ES-I3 (cell line): ENCODE measurements at regions not wholly inside any gene's neighbourhood (a gene's known extent, or its start where the extent isn't known, plus 50 kb on each side); places are given as distances from the start of the nearest gene placed in this dataset.

ENCODE experiments used
- H3K36me3 ChIP-seq: 2 replicates; pipeline ENCODE4 v1.6.1; 2013; ENCODE audit warnings: mild to moderate bottlenecking, low read length, control low read depth, moderate library complexity; ENCODE audit not compliant: insufficient read depth
- H3K4me1 ChIP-seq: 2 replicates; pipeline ENCODE4 v1.6.1; 2013; ENCODE audit warnings: mild to moderate bottlenecking, control low read depth, low read length; ENCODE audit not compliant: insufficient read depth
- H3K9ac ChIP-seq: 2 replicates; pipeline ENCODE4 v1.6.1; 2013; ENCODE audit warnings: low read depth, mild to moderate bottlenecking, low read length, moderate library complexity
- H3K9me3 ChIP-seq: 2 replicates; pipeline ENCODE4 v1.6.1; 2013; ENCODE audit warnings: mild to moderate bottlenecking, low read length, moderate library complexity; ENCODE audit not compliant: control insufficient read depth, insufficient read depth

DNA sequence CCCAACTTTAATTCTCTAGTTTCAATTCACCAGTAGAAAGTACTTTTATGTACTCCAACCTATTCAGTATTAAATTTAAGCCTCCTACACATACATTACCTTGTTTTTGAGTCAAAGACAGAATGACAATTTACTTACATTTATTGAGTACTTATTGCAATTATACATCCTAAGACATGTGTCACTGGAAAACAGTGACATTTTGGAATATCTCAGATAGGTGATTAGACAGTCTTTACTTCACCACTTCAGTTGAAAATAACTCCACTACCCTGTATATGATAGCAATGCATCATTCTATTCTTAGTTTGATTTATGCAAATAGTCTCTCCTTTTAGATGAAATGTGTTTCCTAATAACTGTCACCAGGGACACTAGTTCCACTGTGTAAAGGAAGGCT is 461.5 kb downstream of the TUSC7 start:
- H3K36me3 ChIP-seq: no peaks in the 10 kb centered on the region
- no peaks in the 10 kb centered on the region for H3K9me3 ChIP-seq
- H3K4me1 ChIP-seq: no peaks in the 10 kb centered on the region
- no peak overlapping the region for H3K9ac ChIP-seq

DNA sequence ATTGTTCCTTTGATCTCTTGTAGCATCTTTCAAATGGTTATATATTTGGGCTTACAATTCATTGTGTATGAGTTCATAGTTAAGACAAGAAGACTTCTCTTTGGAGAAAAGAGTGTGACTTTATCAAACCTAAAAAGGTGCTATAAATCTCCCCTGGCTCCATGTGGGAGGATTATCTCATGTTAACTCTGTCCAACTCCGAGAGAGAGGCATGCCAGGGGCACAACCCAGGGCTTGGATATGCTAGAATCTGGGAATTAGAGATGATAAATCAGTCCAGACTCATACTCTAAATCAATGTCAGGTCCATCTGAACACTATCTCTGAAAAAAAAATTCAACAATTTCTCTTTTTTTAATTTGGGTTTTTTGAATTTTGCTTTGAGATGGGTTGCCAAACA is 462.8 kb downstream of the TUSC7 start:
- Histone ChIP-seq H3K9ac (no peak overlapping the region), H3K36me3 (no peaks in the 10 kb centered on the region), H3K4me1 (no peaks in the 10 kb centered on the region), H3K9me3 (no peaks in the 10 kb centered on the region)

DNA sequence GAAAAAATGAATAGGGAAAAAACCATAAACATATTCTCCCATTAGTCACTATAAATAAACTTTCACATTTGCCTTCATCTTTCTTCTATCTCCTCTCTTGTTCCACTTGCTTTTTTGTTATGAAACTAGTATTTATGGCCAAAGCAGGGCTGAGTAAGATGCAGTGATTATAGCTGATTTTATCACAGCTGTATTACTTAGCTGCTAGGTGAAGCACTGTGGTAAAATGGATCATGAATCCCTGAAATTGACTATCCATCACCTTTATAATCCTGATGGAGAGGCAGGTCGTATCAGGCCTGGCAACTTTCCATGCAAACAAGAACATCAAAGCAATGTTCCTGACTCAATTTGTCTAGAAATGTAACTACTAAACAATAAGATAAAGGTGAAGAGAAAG is 471.6 kb downstream of the TUSC7 start:
- Histone ChIP-seq H3K36me3 (no peaks in the 10 kb centered on the region), H3K4me1 (no peaks in the 10 kb centered on the region), H3K9me3 (no peaks in the 10 kb centered on the region), H3K9ac (no peak overlapping the region)

DNA sequence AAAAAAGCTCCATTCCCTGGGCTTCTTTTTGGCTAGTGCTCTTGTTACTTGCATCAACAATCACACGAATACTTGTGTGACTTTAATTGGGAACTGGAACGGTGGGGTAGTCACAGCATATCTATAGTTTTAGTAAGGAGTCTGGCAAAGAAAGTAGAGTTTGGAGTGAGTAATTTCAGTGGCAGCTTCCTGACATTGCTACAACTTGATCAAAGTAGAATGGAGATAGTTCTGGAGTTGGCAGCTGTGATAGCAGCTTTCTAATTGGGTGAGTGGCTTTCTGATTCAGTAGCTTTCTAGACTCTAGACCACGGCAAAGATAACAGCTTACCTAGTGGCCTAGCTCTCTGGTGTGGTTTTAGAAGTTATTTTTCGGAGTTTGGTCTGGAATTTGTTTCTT is 475.0 kb downstream of the TUSC7 start:
- no peaks in the 10 kb centered on the region for H3K36me3 ChIP-seq
- no peak overlapping the region for H3K9ac ChIP-seq
- H3K4me1 ChIP-seq: no peaks in the 10 kb centered on the region
- H3K9me3 ChIP-seq: no peaks in the 10 kb centered on the region

DNA sequence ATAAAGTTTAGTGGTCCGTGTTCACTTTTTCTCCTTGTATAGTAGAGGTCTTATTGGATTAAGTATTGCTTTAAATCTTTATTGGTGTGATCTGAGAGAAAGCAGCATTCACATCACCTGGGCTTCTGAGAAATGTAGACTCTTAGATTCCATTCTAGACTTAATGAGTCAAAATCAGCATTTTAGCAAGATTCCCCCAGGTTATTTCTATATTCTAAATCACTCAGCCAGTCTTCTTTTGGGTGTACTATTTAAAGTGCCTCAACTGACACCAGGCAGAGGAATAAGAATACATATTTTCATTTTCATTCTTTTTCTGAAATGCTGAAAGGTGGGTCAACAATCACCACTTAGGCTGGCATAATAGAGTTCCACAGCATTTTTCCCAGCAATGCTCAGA is 481.7 kb downstream of the TUSC7 start:
- Histone ChIP-seq H3K9me3 (no peaks in the 10 kb centered on the region), H3K9ac (no peak overlapping the region), H3K4me1 (no peaks in the 10 kb centered on the region), H3K36me3 (no peaks in the 10 kb centered on the region)

DNA sequence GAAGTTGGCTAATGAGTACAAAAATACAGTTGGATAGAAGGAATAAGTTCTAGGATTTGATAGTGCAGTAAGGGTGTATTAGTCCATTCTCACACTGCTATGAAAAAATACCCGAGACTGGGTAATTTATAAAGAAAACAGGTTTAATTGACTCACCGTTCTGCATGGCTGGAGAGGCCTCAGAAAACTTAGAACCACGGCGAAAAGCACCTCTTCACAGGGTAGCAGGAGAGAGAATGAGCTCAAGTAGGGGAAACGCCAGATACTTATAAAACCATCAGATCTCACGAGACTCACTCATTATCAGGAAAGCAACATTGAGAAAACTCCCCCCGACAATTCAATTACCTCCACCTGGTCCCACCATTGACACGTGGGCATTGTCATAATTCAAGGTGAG is 483.3 kb downstream of the TUSC7 start:
- Histone ChIP-seq H3K36me3 (no peaks in the 10 kb centered on the region), H3K9ac (no peak overlapping the region), H3K9me3 (no peaks in the 10 kb centered on the region)

DNA sequence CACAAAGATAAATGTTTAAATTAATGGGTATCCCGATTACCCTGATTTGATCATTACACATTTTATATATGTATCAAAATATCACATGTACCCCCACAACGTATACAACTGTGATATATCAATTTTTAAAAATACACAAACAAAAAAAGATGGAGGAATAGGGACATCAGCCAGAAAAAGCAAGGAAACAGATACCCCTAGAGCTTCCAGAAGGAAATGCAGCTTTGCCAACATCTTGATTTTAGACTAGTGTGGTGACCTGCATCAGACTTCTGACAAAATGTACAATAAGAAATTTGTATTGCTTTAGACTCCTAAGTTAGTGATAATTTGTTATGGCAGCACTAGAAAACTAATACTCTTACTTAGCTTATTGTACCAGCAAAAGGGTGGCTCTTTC is 483.8 kb downstream of the TUSC7 start:
- Histone ChIP-seq H3K9me3 (no peaks in the 10 kb centered on the region), H3K9ac (no peak overlapping the region), H3K4me1 (no peaks in the 10 kb centered on the region), H3K36me3 (no peaks in the 10 kb centered on the region)

More for the DNA sequence above, 483.3 kb downstream of the TUSC7 start:
- no peaks in the 10 kb centered on the region for H3K4me1 ChIP-seq

DNA sequence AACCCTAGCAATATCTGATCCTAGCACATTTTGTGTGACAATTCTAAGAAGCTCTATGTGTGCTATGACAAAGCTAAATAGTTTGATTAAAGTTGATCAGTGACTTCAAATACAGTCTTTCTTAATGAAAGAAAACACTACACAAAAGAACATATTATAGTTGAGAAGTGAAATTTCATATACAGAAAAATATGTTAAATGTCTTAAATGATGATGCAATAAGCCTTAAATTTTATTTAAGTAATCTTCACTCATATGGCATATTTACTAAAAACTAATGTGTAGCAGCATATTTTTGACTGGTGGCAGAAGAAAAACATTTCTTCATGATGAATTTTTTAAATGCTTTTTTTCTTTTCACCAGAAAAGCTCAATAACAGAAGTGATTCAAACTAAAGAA is 485.5 kb downstream of the TUSC7 start:
- H3K36me3 ChIP-seq: no peaks in the 10 kb centered on the region
- H3K9me3 ChIP-seq: no peaks in the 10 kb centered on the region
- no peak overlapping the region for H3K9ac ChIP-seq
- H3K4me1 ChIP-seq: no peaks in the 10 kb centered on the region; the same call in 1 of the 2 replicates

DNA sequence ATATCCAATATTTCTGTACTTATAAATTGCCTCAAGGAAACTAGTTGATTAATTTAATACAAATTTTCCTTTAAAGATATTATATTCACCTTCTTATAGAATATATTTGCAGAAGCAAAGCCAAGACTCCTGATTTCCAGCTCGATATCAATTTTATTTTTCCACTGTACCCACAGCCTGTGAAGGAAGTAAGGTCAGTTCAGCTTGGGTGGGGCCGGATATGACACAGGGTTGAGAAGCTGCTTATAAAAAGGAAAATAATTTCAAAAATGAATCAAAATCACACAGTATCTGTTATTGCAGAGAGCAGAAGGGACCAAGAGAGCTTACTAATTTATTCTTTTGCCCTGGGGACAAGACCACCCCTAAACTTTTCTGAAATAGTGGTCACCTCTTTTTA is 491.4 kb downstream of the TUSC7 start:
- Histone ChIP-seq H3K4me1 (no peaks in the 10 kb centered on the region; the same call in 1 of the 2 replicates), H3K9ac (no peak overlapping the region), H3K9me3 (no peaks in the 10 kb centered on the region), H3K36me3 (no peaks in the 10 kb centered on the region)

DNA sequence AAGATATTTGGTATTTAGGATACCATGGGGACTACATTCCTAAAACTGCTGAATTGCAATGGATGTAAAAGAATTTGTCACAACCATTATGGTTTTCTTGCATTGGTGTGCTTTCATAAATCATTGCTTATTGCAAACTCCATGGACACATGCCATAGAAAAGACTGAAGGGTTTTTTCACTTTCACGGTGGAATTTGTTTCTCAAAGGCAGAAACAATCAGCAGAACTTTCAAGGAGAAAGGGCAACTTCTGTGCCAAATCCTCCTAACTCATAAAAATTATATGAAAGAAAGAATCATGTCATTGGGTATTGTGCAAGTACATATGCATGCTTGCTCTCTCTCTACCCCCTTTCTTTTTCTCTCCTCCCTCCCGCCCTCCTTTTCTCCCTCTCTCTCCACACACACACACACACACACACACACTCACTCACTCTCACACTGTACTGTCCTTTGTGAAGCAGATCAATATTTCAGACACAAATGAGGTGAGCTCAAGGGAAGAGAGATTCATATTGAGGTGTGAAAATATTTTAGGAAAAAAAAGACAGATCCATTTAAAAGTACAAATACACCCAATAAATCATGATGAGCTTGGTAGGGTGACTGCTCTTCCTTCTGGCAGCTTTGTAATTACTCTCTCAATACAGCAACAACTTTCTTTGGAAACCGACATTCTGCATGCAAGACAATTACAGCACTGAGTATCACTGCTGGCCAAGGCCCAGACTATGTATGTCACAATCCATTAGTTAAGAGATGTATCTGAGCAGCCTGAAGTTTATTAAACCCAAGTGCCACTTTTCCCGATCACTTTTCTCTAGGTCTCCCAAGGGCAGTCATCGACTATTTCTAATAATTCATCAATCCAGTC is 492.6 kb downstream of the TUSC7 start:
- H3K36me3 ChIP-seq: no peaks in the 10 kb centered on the region
- H3K9me3 ChIP-seq: no peaks in the 10 kb centered on the region
- H3K4me1 ChIP-seq: no peaks in the 10 kb centered on the region; the same call in 1 of the 2 replicates
- H3K9ac ChIP-seq: no peak overlapping the region

DNA sequence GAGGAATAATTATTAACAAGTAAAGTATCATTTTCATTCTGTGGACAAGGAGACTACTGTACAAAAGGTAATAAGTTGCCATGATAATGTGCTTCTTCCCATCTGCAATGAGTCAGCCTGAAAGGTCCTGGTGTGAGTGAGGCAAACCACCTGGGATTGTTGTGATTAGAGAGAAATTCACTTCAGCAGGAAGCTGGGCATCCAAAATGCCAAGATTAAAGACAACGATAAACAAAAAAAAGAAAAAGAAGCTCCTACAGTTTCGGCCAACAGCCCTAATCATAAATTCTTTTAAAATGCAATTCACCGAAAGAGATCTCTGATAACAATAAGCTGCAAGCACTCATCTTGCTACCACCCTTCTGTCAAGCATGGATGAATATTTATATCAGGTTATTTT is 507.8 kb downstream of the TUSC7 start:
- Histone ChIP-seq H3K36me3 (no peaks in the 10 kb centered on the region), H3K4me1 (no peaks in the 10 kb centered on the region), H3K9me3 (no peaks in the 10 kb centered on the region), H3K9ac (no peak overlapping the region)

DNA sequence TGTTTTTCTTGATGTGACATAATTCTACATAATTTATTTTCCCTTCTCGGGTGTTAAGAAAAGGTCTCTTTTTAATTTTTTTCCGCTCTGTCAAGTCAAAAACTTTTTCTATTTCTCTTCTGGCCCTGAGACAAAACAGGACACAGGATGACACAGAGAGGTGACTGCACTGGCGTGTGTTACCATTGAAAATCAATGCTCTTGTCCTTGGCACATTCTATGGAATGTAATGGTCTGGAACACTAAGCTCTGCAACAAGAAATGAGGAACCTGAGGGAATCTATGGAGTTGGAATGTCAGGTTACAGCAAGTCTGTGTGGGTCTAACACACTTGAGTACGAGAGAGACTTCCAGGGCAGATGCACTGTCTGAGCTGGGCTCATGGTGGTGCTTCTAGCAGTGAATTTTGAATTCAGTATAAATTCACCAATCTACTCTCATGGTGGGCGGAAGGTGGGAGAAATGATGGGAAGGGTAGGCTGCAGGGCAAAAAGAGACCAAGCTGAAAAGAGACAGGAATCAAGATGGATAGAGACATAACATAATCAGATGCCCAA is 508.3 kb downstream of the TUSC7 start:
- H3K9ac ChIP-seq: no peak overlapping the region
- H3K36me3 ChIP-seq: no peaks in the 10 kb centered on the region
- no peaks in the 10 kb centered on the region for H3K9me3 ChIP-seq
- H3K4me1 ChIP-seq: no peaks in the 10 kb centered on the region

DNA sequence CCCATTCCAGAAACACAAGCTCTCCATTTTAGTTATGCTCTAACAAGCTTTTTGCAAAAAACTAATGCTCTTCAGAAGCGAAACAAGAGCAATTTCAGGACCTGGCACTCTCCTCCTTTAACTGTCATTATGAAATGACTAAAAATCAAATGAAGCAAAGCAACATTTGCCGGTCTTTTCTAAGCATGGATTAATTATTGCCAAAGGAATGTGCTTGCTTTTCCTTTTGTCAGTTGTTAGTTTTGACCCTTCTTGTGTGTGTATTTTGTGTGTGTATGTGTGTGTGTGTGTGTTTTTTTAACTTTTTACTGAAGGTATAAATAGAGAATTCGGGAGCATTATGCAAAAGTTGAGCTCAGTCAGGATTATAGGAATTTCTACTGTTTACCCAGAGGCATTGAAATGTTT is 509.1 kb downstream of the TUSC7 start:
- no peaks in the 10 kb centered on the region for H3K4me1 ChIP-seq
- H3K9me3 ChIP-seq: no peaks in the 10 kb centered on the region
- H3K36me3 ChIP-seq: no peaks in the 10 kb centered on the region
- no peak overlapping the region for H3K9ac ChIP-seq

DNA sequence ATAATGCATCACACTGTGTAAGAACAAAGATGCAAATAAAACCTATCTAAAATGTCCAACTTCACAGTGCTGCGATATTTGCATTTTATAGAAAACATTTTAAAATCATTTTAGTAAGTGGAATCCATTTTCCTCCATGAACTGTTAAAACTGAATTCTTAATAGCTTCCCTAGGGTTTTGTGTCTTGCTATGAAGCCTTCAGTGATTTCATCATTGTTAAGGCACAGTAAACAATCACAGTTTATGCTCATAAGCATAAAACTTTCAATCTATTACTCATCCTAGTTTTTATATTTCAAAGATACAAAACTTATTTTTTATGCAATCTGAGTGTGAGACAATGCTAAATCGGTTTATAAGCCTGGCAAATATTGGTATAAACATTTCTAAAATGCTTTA is 509.7 kb downstream of the TUSC7 start:
- Histone ChIP-seq H3K9ac (no peak overlapping the region), H3K9me3 (no peaks in the 10 kb centered on the region), H3K4me1 (no peaks in the 10 kb centered on the region), H3K36me3 (no peaks in the 10 kb centered on the region)

DNA sequence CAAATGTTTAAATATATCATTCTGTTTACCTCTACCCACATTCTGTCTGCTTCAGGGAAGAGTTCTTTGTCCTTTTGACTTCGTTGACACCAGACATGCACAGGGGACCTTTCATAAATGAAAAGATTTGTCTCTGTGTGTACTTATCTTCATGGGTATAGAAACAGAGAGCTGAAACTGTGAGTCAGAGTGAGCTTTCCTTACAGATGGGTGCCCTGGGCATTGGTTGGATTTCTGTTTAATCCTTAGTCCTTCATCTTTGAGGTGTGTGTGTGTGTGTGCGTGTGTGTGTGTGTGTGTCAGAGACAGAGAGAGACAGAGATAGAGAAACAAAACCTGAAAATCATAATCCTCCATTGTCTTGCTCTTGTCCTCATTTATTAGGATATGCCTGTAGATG is 517.4 kb downstream of the TUSC7 start:
- Histone ChIP-seq H3K9me3 (no peaks in the 10 kb centered on the region), H3K36me3 (no peaks in the 10 kb centered on the region), H3K9ac (no peak overlapping the region), H3K4me1 (no peaks in the 10 kb centered on the region)
